ENCODE measurements at regions not wholly inside any gene's neighbourhood (a gene's known extent, or its start where the extent isn't known, plus 50 kb on each side); places are given as distances from the start of the nearest gene placed in this dataset.

GRCh38 chr2:105592288-105592687 is 152.4 kb upstream of the NCK2 start:
- DNase-seq: no peak

- no peak for DNase-seq
These were observed 153.7 kb upstream of the NCK2 start for GRCh38 chr2:105590780-105591660.

- no peak for DNase-seq
These were observed 156.1 kb upstream of the NCK2 start for GRCh38 chr2:105588581-105588980.

- DNase-seq: no peak
These were observed 157.1 kb upstream of the NCK2 start for GRCh38 chr2:105587637-105588036.

GRCh38 chr2:105584435-105585010 is 160.2 kb upstream of the NCK2 start:
- DNase-seq: no peak

GRCh38 chr2:105582952-105583660 is 161.6 kb upstream of the NCK2 start:
- no peak for DNase-seq

GRCh38 chr2:105581555-105581944 is 163.2 kb upstream of the NCK2 start:
- no peak for DNase-seq

- DNase-seq: no peak
These were observed 163.7 kb upstream of the NCK2 start for GRCh38 chr2:105580870-105581554.

GRCh38 chr2:105580216-105580615 is 164.5 kb upstream of the NCK2 start:
- no peak for DNase-seq

- no peak for DNase-seq
These were observed 166.5 kb upstream of the NCK2 start for GRCh38 chr2:105578166-105578565.

- no peak for DNase-seq
These were observed 166.9 kb upstream of the NCK2 start for GRCh38 chr2:105577762-105578161.

GRCh38 chr2:105576440-105577241 is 168.1 kb upstream of the NCK2 start:
- DNase-seq: peak in 1 of 2 donors; percentile 51

- no peak for DNase-seq
These were observed 168.7 kb upstream of the NCK2 start for GRCh38 chr2:105576050-105576439.

GRCh38 chr2:105575499-105576025 is 169.2 kb upstream of the NCK2 start:
- no peak for DNase-seq

- no peak for DNase-seq
These were observed 169.8 kb upstream of the NCK2 start for GRCh38 chr2:105574796-105575344.

- DNase-seq: no peak
These were observed 170.6 kb upstream of the NCK2 start for GRCh38 chr2:105573910-105574655.

- DNase-seq: no peak
These were observed 171.2 kb upstream of the NCK2 start for GRCh38 chr2:105573490-105573889.

- DNase-seq: no peak
These were observed 172.7 kb upstream of the FHL2 start for GRCh38 chr2:105571445-105571987.

- DNase-seq: no peak
These were observed 171.9 kb upstream of the FHL2 start for GRCh38 chr2:105570757-105571156.

GRCh38 chr2:105570326-105570725 is 171.5 kb upstream of the FHL2 start:
- no peak for DNase-seq

GRCh38 chr2:105569606-105570005 is 170.8 kb upstream of the FHL2 start:
- no peak for DNase-seq

Measured in CD4-positive, alpha-beta T cell treated with Interleukin-1 beta for 1 hour (primary cell).